Hematopoietic multipotent progenitor cell (in vitro differentiated cells): ENCODE measurements at regions not wholly inside any gene's neighbourhood (a gene's known extent, or its start where the extent isn't known, plus 50 kb on each side); places are given as distances from the start of the nearest gene placed in this dataset.
"Not testable (repeated sequence)": the region's sequence is repeated elsewhere in the genome, so short reads cannot be mapped to it uniquely, and the experiment has no call there.

Experiments
- DNase-seq, 3 donors: peaks; one replicate each; pipeline ENCODE4 v3.0.0-alpha.2; 2011 to 2015; ENCODE audit warnings: low read depth in 2 of 3, low spot score in 2 of 3

DNA sequence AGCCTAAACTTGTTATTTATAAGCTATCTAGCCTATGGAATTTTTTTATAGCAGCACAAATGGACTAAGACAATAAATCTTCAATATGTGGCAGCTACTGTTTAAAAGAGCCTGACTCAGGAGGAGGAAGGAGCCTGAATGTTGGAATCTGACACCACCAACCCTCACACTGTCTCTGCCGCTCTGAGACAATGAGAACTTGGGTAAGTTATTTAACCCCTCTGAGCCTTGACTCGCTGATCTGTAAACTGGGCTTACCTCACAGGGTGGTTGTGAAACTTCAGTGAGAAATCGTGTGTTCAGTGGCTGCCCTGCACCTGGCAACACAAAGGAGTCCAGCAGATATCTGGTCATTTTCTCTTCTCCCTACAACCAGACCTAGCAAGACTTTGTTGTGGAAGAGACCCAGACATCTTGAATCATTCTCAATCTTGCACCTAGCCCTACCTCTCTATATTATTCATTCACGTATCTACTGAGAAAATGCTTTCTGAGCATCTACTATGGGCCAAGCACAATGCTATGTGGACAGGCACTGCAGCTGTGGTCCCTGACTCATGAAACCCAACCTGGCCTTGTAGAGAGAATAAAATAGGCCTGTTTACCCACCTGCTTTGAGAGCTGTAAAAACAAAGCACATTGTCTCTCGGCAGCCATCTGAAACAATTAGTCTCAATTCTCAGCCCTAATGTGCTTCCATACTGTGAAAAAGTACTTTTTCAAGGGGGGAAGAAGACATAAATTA, 81.9 kb upstream of the SLC25A36 start:
- DNase-seq: no peak

GRCh38 chr3:140863580-140864009, 78.0 kb upstream of the SLC25A36 start:
- peak in 2 of 3 donors; percentile 54 to 86 for DNase-seq

DNA sequence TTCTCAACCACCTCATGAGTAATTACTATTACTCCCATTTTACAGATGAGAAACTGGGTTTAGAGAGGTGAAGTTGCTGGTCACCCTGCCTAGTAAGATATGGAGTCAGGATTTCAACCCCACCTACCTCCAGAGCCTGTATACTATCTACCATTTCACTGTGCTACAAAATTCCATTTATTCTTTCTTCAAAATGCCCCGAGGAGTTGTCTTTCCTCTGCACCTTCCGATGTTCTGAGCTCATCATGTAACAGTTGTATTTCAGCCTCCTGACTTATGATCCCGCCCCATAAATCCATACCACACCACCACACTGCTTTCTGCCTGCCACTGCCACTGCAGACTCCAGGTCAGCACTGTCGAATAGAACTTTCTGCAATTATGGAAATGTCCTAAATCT, 71.3 kb upstream of the SLC25A36 start:
- DNase-seq: no peak

- no peak for DNase-seq
These were observed 70.6 kb upstream of the SLC25A36 start for GRCh38 chr3:140871022-140871421.

- not testable (repeated sequence) for DNase-seq
These were observed 69.5 kb upstream of the SLC25A36 start for GRCh38 chr3:140872165-140872564.

- peak in 2 of 3 donors; percentile 6 to 45 for DNase-seq
These were observed 58.1 kb upstream of the SLC25A36 start for GRCh38 chr3:140883428-140884040.

DNA sequence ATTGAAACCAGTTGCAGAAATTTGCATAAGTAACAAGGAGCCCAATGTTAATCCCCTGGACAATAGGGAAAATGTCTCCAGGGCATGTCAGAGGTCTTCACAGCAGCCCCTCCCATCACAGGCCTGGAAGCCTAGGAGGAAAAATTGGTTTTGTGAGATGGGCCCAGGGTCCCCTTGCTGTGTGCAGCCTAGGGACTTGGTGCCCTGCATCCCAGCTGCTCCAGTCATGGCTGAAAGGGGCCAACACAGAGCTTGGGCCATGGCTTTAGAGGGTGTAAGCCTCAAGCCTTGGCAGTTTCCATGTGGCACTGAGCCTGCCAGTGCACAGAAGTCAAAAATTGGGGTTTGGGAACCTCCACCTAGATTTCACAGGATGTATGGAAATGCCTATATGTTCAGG, 55.9 kb upstream of the SLC25A36 start:
- DNase-seq: not testable (repeated sequence)
